AG09309 (cell line): ENCODE measurements at regions not wholly inside any gene's neighbourhood (a gene's known extent, or its start where the extent isn't known, plus 50 kb on each side); places are given as distances from the start of the nearest gene placed in this dataset.
A peak's percentile ranks its signal among the peaks of the same experiment; 100 is the strongest.

Source experiments
- DNase-seq: peaks from one replicate; pipeline ENCODE4 v3.0.0-alpha.2; 2010; ENCODE audit warnings: low read depth
- H3K4me3 ChIP-seq: 2 replicates; pipeline ENCODE4 v1.5.1; 2011; ENCODE audit warnings: mild to moderate bottlenecking, low read depth, low read length, moderate library complexity; ENCODE audit not compliant: control insufficient read depth
- CTCF ChIP-seq: IDR thresholded peaks from 2 replicates; pipeline ENCODE4 v1.5.1; 2011; ENCODE audit warnings: mild to moderate bottlenecking, low read depth, low read length, inconsistent platforms; ENCODE audit not compliant: insufficient read depth, control insufficient read depth; ENCODE audit errors: missing control alignments

- peak; percentile 95 for TF ChIP-seq CTCF
- peak; percentile 71 for DNase-seq
- H3K4me3 ChIP-seq: no peak overlapping the region
These were observed 379.6 kb downstream of the LRIG3 start for GRCh38 chr12:58540480-58541299.

- H3K4me3 ChIP-seq: no peak overlapping the region
- no peak for TF ChIP-seq CTCF
- no peak for DNase-seq
These were observed 379.0 kb downstream of the LRIG3 start for GRCh38 chr12:58541300-58541690.

- DNase-seq: no peak
- H3K4me3 ChIP-seq: no peak overlapping the region
- TF ChIP-seq CTCF: no peak
These were observed 376.0 kb downstream of the LRIG3 start for GRCh38 chr12:58544281-58544680.

- DNase-seq: no peak
- no peak for TF ChIP-seq CTCF
- no peak overlapping the region for H3K4me3 ChIP-seq
These were observed 373.1 kb downstream of the LRIG3 start for GRCh38 chr12:58547217-58547616.

- H3K4me3 ChIP-seq: no peak overlapping the region
- no peak for TF ChIP-seq CTCF
- no peak for DNase-seq
These were observed 371.5 kb downstream of the LRIG3 start for GRCh38 chr12:58548801-58549200.

GRCh38 chr12:58554522-58555157 lies 365.7 kb downstream of the LRIG3 start:
- no peak overlapping the region for H3K4me3 ChIP-seq
- DNase-seq: no peak
- TF ChIP-seq CTCF: no peak
